ENCODE measurements at regions not wholly inside any gene's neighbourhood (a gene's known extent, or its start where the extent isn't known, plus 50 kb on each side); places are given as distances from the start of the nearest gene placed in this dataset.

GRCh38 chr4:98779088-98779487 is 120.7 kb upstream of the TSPAN5 start:
- Mint-ChIP-seq H3K4me3 (no peak overlapping the region), H3K4me1 (peaks cover 31% of the 10 kb centered on the region)

DNA sequence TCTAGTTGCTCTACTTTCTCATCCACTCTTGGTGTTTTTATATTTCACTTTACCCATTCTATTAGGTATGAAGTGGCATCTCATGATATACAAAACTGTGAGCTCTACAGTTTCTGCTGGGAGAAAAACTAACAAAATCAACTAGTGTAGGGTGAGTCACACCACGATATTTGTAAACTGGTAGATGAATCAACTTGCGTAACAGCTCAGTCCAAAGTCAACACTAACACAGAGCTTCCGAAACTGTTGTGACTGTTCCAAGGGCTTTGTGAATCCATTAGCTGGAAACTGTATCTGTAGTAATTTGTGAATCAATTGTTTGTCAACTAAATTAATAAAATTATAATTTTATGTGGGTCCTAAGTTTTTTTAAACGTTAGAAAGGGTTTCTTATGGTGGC is 119.8 kb upstream of the TSPAN5 start:
- no peak for TF ChIP-seq CTCF (IDR thresholded peaks at IDR 0.05; ENCODE audit: unreplicated experiment in 3 of 3)
- Mint-ChIP-seq H3K27ac (no peak overlapping the region), H3K4me3 (no peak overlapping the region), H3K36me3 (ENCODE audit: low read depth) (no peaks in the 10 kb centered on the region), H3K27me3 (ENCODE audit: low read depth) (no peaks in the 10 kb centered on the region), H3K4me1 (peaks cover 31% of the 10 kb centered on the region), H3K9me3 (no peaks in the 10 kb centered on the region)

More at GRCh38 chr4:98779088-98779487, 120.7 kb upstream of the TSPAN5 start:
- no peaks in the 10 kb centered on the region for H3K36me3 Mint-ChIP-seq (ENCODE audit: low read depth)
- H3K9me3 Mint-ChIP-seq, result no peaks in the 10 kb centered on the region
- TF ChIP-seq CTCF (IDR thresholded peaks at IDR 0.05; ENCODE audit: unreplicated experiment in 3 of 3), result no peak
- H3K27me3 Mint-ChIP-seq (ENCODE audit: low read depth), result no peaks in the 10 kb centered on the region
- peak overlapping the region in 2 of 3 experiments; percentile 23 to 94 for H3K27ac Mint-ChIP-seq

- no peaks in the 10 kb centered on the region for H3K36me3 Mint-ChIP-seq (ENCODE audit: low read depth)
- no peak for TF ChIP-seq CTCF (IDR thresholded peaks at IDR 0.05; ENCODE audit: unreplicated experiment in 3 of 3)
- H3K27me3 Mint-ChIP-seq (ENCODE audit: low read depth), result no peaks in the 10 kb centered on the region
- no peak overlapping the region for H3K4me3 Mint-ChIP-seq
- H3K9me3 Mint-ChIP-seq, result no peaks in the 10 kb centered on the region
- H3K4me1 Mint-ChIP-seq, result peaks cover 21% of the 10 kb centered on the region
- H3K27ac Mint-ChIP-seq, result no peak overlapping the region
Observed at GRCh38 chr4:98775672-98776071, 117.3 kb upstream of the TSPAN5 start.

- TF ChIP-seq CTCF (IDR thresholded peaks at IDR 0.05; ENCODE audit: unreplicated experiment in 3 of 3), result no peak
- Mint-ChIP-seq H3K27me3 (ENCODE audit: low read depth) (no peaks in the 10 kb centered on the region), H3K36me3 (ENCODE audit: low read depth) (no peaks in the 10 kb centered on the region), H3K9me3 (peaks cover 4% of the 10 kb centered on the region), H3K27ac (no peak overlapping the region), H3K4me3 (no peak overlapping the region), H3K4me1 (peaks cover 1% of the 10 kb centered on the region)
Observed at GRCh38 chr4:98773638-98774037, 115.2 kb upstream of the TSPAN5 start.

- peaks cover 6% of the 10 kb centered on the region for H3K9me3 Mint-ChIP-seq
- H3K27me3 Mint-ChIP-seq (ENCODE audit: low read depth), result no peaks in the 10 kb centered on the region
- H3K4me3 Mint-ChIP-seq, result no peak overlapping the region
- H3K4me1 Mint-ChIP-seq, result no peaks in the 10 kb centered on the region
- no peak for TF ChIP-seq CTCF (IDR thresholded peaks at IDR 0.05; ENCODE audit: unreplicated experiment in 3 of 3)
- no peak overlapping the region for H3K27ac Mint-ChIP-seq
- no peaks in the 10 kb centered on the region for H3K36me3 Mint-ChIP-seq (ENCODE audit: low read depth)
Observed at GRCh38 chr4:98771959-98772632, 113.7 kb upstream of the TSPAN5 start.

DNA sequence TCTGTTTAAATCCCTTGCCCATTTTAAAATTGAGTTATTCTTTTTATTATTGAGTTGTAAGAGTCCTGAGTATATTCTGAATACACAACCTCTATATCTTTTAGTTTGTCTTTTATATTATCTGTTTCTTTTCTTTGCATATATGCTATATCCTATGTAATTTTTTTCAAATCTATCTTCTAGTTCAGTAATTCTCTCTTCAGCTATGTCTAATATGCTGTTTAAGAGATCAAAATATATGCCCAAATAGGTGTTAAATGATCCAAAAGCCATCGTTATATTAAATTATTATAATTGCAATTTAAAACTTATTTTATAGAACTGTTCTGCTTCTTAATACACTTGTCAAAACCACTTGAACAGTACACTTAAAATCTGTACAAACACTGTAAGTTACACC is 107.4 kb upstream of the TSPAN5 start:
- H3K36me3 Mint-ChIP-seq (ENCODE audit: low read depth), result no peaks in the 10 kb centered on the region
- no peak overlapping the region for H3K27ac Mint-ChIP-seq
- no peak for TF ChIP-seq CTCF (IDR thresholded peaks at IDR 0.05; ENCODE audit: unreplicated experiment in 3 of 3)
- no peaks in the 10 kb centered on the region for H3K4me1 Mint-ChIP-seq
- H3K9me3 Mint-ChIP-seq, result peaks cover 16% of the 10 kb centered on the region
- no peaks in the 10 kb centered on the region for H3K27me3 Mint-ChIP-seq (ENCODE audit: low read depth)
- no peak overlapping the region for H3K4me3 Mint-ChIP-seq

Measured in nephron (organoid).